Esophagus (tissue), 2 donors: ENCODE measurements at regions not wholly inside any gene's neighbourhood (a gene's known extent, or its start where the extent isn't known, plus 50 kb on each side); places are given as distances from the start of the nearest gene placed in this dataset.
"Not testable (repeated sequence)": the region's sequence is repeated elsewhere in the genome, so short reads cannot be mapped to it uniquely, and the experiment has no call there.

Experiments used
- H3K27ac ChIP-seq, 2 donors: one replicate each; pipeline ENCODE4 v1.5.1; 2013; ENCODE audit warnings: low read depth in 2 of 2, mild to moderate bottlenecking in 2 of 2, inconsistent platforms in 1 of 2, low read length in 1 of 2, moderate library complexity in 1 of 2
- H3K27me3 ChIP-seq, 2 donors: one replicate each; pipeline ENCODE4 v1.6.1; 2013; ENCODE audit warnings: low read length in 2 of 2, control low read depth in 1 of 2, mild to moderate bottlenecking in 1 of 2; ENCODE audit not compliant: insufficient read depth in 2 of 2, control insufficient read depth in 1 of 2
- H3K36me3 ChIP-seq, 2 donors: one replicate each; pipeline ENCODE4 v1.6.1; 2013; ENCODE audit warnings: low read length in 1 of 2; ENCODE audit not compliant: control insufficient read depth in 2 of 2, insufficient read depth in 2 of 2
- H3K4me1 ChIP-seq, 2 donors: one replicate each; pipeline ENCODE4 v1.6.1; 2013; ENCODE audit warnings: low read length in 1 of 2; ENCODE audit not compliant: control insufficient read depth in 2 of 2, insufficient read depth in 2 of 2
- H3K4me3 ChIP-seq, 2 donors: one replicate each; pipeline ENCODE4 v1.5.1; 2013; ENCODE audit warnings: low read length in 2 of 2, mild to moderate bottlenecking in 2 of 2, low read depth in 1 of 2, moderate library complexity in 1 of 2
- H3K9me3 ChIP-seq, 2 donors: one replicate each; pipeline ENCODE4 v1.6.1; 2013; ENCODE audit warnings: mild to moderate bottlenecking in 2 of 2, low read depth in 1 of 2, low read length in 1 of 2, moderate library complexity in 1 of 2; ENCODE audit not compliant: control insufficient read depth in 2 of 2, insufficient read depth in 1 of 2
- WGBS, 2 donors: extraction: QIAGEN DNeasy Blood & Tissue Kit; methylation state at CpG; one replicate each; pipeline ENCODE4 v1.1.7; 2013; 5-methylcytosine and 5-hydroxymethylcytosine counted together
- donor health status: healthy with polysubstance abuse.
- donor health status: Bipolar disorder and iron deficiency.

GRCh38 chr1:118396829-118397495 lies 211.9 kb upstream of the SPAG17 start:
- no peaks in the 10 kb centered on the region for H3K27me3 ChIP-seq
- 44 to 49% methylated on average over 4 of the region's 4 CpGs for WGBS, 2 donors

DNA sequence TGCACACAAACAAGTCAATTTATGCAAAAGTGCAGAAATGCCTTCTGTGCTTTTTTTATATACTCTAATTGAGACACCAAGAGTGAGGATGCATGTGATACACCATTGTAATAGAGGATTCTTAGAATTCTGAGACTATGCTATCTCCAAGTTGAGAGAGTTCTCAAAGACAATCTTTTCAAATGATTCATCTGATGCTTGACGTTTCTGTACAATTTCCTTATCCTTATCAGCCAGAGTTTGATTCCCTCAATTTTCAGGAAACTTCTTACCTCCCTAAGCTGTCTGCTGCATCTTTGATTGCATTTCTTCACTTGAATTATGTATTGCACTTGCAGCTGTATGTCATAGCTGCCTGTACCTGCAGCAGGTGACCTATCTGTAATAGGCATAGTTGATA lies 211.3 kb upstream of the SPAG17 start:
- no peak overlapping the region for H3K4me3 ChIP-seq

More at GRCh38 chr1:118396829-118397495, 211.9 kb upstream of the SPAG17 start:
- Histone ChIP-seq H3K27ac (no peak overlapping the region), H3K4me3 (no peak overlapping the region), H3K9me3 (no peaks in the 10 kb centered on the region), H3K36me3 (no peaks in the 10 kb centered on the region), H3K4me1 (peaks cover 0 to 3% of the 10 kb centered on the region in 2 donors)

GRCh38 chr1:118395430-118395991 lies 210.5 kb upstream of the SPAG17 start:
- no peak overlapping the region for H3K4me3 ChIP-seq
- H3K4me1 ChIP-seq: peaks cover 0 to 3% of the 10 kb centered on the region in 2 donors
- H3K9me3 ChIP-seq: no peaks in the 10 kb centered on the region
- no peaks in the 10 kb centered on the region for H3K36me3 ChIP-seq
- no peaks in the 10 kb centered on the region for H3K27me3 ChIP-seq
- WGBS, 2 donors: 52 to 64% methylated on average over 7 of the region's 7 CpGs
- no peak overlapping the region for H3K27ac ChIP-seq

More for the DNA sequence above, 211.3 kb upstream of the SPAG17 start:
- no peak overlapping the region for H3K27ac ChIP-seq
- H3K9me3 ChIP-seq: no peaks in the 10 kb centered on the region
- H3K27me3 ChIP-seq: no peaks in the 10 kb centered on the region
- 27 to 30% methylated on average over 1 of the region's 1 CpG for WGBS, 2 donors
- H3K36me3 ChIP-seq: no peaks in the 10 kb centered on the region
- H3K4me1 ChIP-seq: peaks cover 0 to 3% of the 10 kb centered on the region in 2 donors

DNA sequence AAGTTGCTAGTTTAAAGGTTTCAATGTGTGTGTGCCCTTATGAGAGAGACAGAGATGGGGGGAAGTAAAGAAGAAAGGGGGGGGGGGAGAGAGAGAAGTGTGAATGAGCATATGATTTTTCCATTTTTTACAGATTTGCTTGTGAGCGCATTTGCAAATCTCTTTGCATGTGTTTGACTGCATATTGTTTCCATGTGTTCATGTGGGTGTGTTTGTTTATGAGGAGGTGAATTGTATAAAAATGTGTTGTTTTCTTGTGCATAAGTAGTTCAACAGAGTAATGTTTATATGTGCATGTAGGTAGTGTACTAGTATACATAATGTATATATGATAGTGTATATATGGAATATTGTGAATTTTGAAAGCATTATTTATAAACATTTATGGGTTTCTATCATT lies 205.9 kb upstream of the SPAG17 start:
- H3K27ac ChIP-seq: no peak overlapping the region
- no peaks in the 10 kb centered on the region for H3K9me3 ChIP-seq
- H3K4me1 ChIP-seq: no peaks in the 10 kb centered on the region
- no peaks in the 10 kb centered on the region for H3K27me3 ChIP-seq
- H3K36me3 ChIP-seq: no peaks in the 10 kb centered on the region
- H3K4me3 ChIP-seq: no peak overlapping the region
- 94 to 97% methylated on average over 1 of the region's 1 CpG for WGBS, 2 donors

- 88 to 90% methylated on average over 4 of the region's 4 CpGs for WGBS, 2 donors
- Histone ChIP-seq H3K9me3 (no peaks in the 10 kb centered on the region), H3K4me1 (no peaks in the 10 kb centered on the region), H3K36me3 (no peaks in the 10 kb centered on the region), H3K27ac (no peak overlapping the region), H3K27me3 (no peaks in the 10 kb centered on the region), H3K4me3 (no peak overlapping the region)
Observed at GRCh38 chr1:118388301-118388959, 203.4 kb upstream of the SPAG17 start.

DNA sequence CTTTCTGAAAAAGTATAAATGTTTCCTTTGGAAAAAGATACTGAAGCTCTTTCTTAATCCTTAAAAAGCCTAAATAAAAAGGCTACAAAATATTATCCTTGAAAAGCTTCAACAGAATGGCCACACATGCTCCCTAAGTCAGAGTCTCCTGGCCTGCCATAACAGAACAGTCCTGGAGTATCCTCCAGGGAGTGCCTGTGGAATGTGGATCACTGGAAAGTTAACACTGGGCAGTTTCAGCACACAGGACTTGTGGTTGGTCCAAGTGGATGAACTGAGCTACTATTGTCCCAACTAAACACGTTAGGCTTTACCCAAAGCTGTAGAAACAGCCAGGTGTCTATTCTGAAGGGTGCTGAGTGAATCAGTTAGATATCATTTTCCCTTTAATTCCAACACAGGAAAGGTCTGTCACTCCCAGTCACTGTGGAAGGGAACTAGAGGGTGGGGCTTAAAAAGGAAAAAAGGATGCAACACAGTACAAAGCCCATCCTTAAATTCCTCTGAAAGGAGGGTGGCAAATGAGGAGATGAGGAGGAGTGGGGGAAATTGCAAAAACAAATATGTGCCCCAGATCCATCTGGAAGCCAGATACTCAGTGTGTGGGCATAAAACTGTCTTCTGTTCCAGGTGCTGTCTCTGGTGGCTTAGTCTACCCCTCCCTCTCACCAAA lies 196.3 kb upstream of the SPAG17 start:
- H3K36me3 ChIP-seq: no peaks in the 10 kb centered on the region
- no peak overlapping the region for H3K27ac ChIP-seq
- H3K9me3 ChIP-seq: no peaks in the 10 kb centered on the region
- no peaks in the 10 kb centered on the region for H3K27me3 ChIP-seq
- no peaks in the 10 kb centered on the region for H3K4me1 ChIP-seq
- 40 to 57% methylated on average over 1 of the region's 1 CpG for WGBS, 2 donors
- H3K4me3 ChIP-seq: no peak overlapping the region

DNA sequence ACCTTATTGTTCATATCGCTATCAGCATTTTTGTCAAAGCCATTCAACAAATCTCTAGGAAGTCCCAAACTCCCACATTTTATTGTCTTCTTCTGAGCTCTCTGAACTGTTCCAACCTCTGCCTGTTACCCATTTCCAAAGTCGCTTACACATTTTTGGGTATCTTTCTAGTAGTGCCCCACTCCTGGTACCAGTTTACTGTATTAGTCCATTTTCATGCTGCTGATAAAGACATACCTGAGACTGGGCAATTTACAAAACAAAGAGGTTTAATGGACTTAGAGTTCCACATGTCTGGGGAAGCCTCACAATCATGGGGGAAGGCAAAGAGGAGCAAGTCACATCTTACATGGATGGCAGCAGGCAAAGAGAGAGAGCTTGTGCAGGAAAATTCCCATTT lies 192.2 kb upstream of the SPAG17 start:
- WGBS, 2 donors: 90 to 96% methylated on average over 2 of the region's 2 CpGs
- H3K27me3 ChIP-seq: not testable (repeated sequence)

DNA sequence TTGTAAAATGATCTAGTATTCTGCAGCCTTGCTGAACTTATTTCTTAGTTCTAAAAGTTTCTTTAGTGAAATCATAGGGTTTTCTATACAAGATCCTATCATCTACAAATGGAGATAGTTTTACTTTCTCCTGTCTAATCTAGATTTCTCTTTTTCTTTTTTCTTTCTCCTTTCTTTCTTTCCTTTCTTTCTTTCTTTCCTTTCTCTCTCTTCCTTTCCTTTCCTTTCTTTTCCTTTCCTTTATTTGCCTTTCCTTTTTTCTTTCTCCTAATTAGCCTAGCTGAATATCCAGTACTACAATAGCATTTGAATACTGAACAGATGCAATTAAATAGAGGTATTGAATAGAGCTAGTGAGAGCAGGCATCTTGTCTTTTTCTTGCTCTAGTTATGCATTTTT lies 186.6 kb upstream of the SPAG17 start:
- Histone ChIP-seq H3K4me3 (no peak overlapping the region), H3K36me3 (peaks cover 0 to 2% of the 10 kb centered on the region in 2 donors), H3K27me3 (no peaks in the 10 kb centered on the region), H3K27ac (no peak overlapping the region), H3K4me1 (no peaks in the 10 kb centered on the region), H3K9me3 (peaks cover 3 to 5% of the 10 kb centered on the region in 2 donors)

More for the DNA sequence above, 192.2 kb upstream of the SPAG17 start:
- not testable (repeated sequence) for H3K4me1 ChIP-seq, H3K27ac ChIP-seq, H3K36me3 ChIP-seq, H3K4me3 ChIP-seq, H3K9me3 ChIP-seq

DNA sequence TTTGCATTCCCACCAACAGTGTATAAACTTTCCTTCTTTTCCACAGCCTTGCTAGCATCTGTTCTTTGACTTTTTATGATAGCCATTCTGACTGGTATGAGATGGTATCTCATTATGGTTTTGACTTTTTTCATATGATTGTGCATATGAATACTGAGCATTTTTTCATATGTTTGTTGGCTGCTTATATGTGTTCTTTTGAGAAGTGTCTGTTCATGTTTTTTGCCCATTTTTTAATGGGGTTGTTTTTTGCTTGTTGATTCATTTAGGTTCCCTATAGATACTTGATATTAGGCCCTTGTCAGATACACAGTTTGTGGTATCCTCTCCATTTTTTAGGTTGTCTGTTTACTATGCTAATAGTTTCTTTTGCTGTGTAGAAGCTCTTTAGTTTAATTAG lies 185.8 kb upstream of the SPAG17 start:
- Histone ChIP-seq H3K36me3 (peaks cover 0 to 2% of the 10 kb centered on the region in 2 donors), H3K4me1 (no peaks in the 10 kb centered on the region), H3K27ac (no peak overlapping the region), H3K27me3 (no peaks in the 10 kb centered on the region), H3K9me3 (peaks cover 3 to 5% of the 10 kb centered on the region in 2 donors), H3K4me3 (no peak overlapping the region)
